T-helper 2 cell (primary cell): ENCODE measurements at regions not wholly inside any gene's neighbourhood (a gene's known extent, or its start where the extent isn't known, plus 50 kb on each side); places are given as distances from the start of the nearest gene placed in this dataset.
"Not testable (repeated sequence)": the region's sequence is repeated elsewhere in the genome, so short reads cannot be mapped to it uniquely, and the experiment has no call there.

ENCODE experiments used
- DNase-seq, 5 experiments: peaks; one replicate each; pipeline versions ENCODE4 v3.0.0 to v3.0.0-alpha.2; 2012 to 2022

- DNase-seq, result no peak
Observed at GRCh38 chr7:106583706-106584690, 77.0 kb downstream of the CCDC71L start.

- DNase-seq, result no peak
Observed at GRCh38 chr7:106583100-106583499, 77.9 kb downstream of the CCDC71L start.

- DNase-seq, result no peak
Observed at GRCh38 chr7:106582365-106582764, 78.6 kb downstream of the CCDC71L start.

GRCh38 chr7:106579086-106579485 lies 81.9 kb downstream of the CCDC71L start:
- not testable (repeated sequence) for DNase-seq

- DNase-seq, result no peak
Observed at GRCh38 chr7:106575138-106575823, 85.7 kb downstream of the CCDC71L start.

- no peak for DNase-seq
Observed at GRCh38 chr7:106573738-106574137, 87.2 kb downstream of the CCDC71L start.

GRCh38 chr7:106573125-106573663 lies 87.8 kb downstream of the CCDC71L start:
- DNase-seq, result no peak

GRCh38 chr7:106572394-106573124 lies 88.4 kb downstream of the CCDC71L start:
- no peak for DNase-seq

- DNase-seq, result no peak
Observed at GRCh38 chr7:106571563-106571962, 89.4 kb downstream of the CCDC71L start.

GRCh38 chr7:106570948-106571418 lies 90.0 kb downstream of the CCDC71L start:
- DNase-seq, result no peak

- DNase-seq, result no peak
Observed at GRCh38 chr7:106570146-106570545, 90.8 kb downstream of the CCDC71L start.

GRCh38 chr7:106569500-106569929 lies 91.4 kb downstream of the CCDC71L start:
- DNase-seq, result no peak

- DNase-seq, result no peak
Observed at GRCh38 chr7:106568680-106569499, 92.1 kb downstream of the CCDC71L start.

GRCh38 chr7:106568002-106568679 lies 92.8 kb downstream of the CCDC71L start:
- no peak for DNase-seq

- not testable (repeated sequence) for DNase-seq
Observed at GRCh38 chr7:106567204-106568001, 93.6 kb downstream of the CCDC71L start.

GRCh38 chr7:106566672-106567071 lies 94.3 kb downstream of the CCDC71L start:
- no peak for DNase-seq

- no peak for DNase-seq
Observed at GRCh38 chr7:106566196-106566595, 94.8 kb downstream of the CCDC71L start.

- DNase-seq, result no peak
Observed at GRCh38 chr7:106565428-106565827, 95.5 kb downstream of the CCDC71L start.

GRCh38 chr7:106563466-106564150 lies 97.3 kb downstream of the CCDC71L start:
- no peak for DNase-seq
